ENCODE measurements at regions not wholly inside any gene's neighbourhood (a gene's known extent, or its start where the extent isn't known, plus 50 kb on each side); places are given as distances from the start of the nearest gene placed in this dataset.

DNA sequence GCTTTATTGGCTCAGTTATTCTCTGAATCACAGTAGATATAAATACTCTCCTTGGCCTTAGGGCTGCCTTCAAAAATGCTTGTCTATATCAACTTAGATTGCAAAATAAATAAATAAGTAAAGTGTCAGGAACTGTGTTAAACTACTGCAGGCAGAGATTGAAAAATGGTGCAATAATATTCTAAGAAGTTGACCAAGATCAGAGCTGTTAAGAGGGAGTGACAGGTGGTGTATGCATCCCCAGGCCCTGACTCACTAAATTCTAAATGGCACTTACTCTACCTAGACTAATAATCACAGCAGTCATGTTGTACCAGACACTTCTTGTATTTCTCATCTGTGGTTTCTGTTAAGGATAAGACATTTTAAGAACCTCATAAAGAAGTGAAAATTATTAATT is 235.1 kb upstream of the SPOCK3 start:
- no peaks in the 10 kb centered on the region for H3K4me1 Mint-ChIP-seq
- H3K27ac Mint-ChIP-seq, result no peak overlapping the region
- Histone ChIP-seq H3K27me3 (ENCODE audit: control insufficient read depth, insufficient read depth, low read length, poor library complexity, severe bottlenecking) (no peaks in the 10 kb centered on the region), H3K36me3 (ENCODE audit: control insufficient read depth, insufficient read depth, low read length) (no peaks in the 10 kb centered on the region), H3K4me3 (ENCODE audit: low read length) (no peak overlapping the region), H3K4me1 (ENCODE audit: control insufficient read depth, insufficient read depth, low read length) (no peaks in the 10 kb centered on the region), H3K9ac (ENCODE audit: extremely low read depth, low read length, poor library complexity, severe bottlenecking) (no peak overlapping the region), H3K9me3 (ENCODE audit: control insufficient read depth, low read length) (no peaks in the 10 kb centered on the region), H3K27ac (ENCODE audit: low read depth, low read length) (no peak overlapping the region)
- H3K36me3 Mint-ChIP-seq (ENCODE audit: low read depth), result no peaks in the 10 kb centered on the region
- peaks cover 1% of the 10 kb centered on the region for H3K27me3 Mint-ChIP-seq (ENCODE audit: insufficient read depth)
- DNase-seq, result no peak
- no peak overlapping the region for H3K4me3 Mint-ChIP-seq
- H3K9me3 Mint-ChIP-seq, result no peaks in the 10 kb centered on the region
- TF ChIP-seq, protein P1, sequence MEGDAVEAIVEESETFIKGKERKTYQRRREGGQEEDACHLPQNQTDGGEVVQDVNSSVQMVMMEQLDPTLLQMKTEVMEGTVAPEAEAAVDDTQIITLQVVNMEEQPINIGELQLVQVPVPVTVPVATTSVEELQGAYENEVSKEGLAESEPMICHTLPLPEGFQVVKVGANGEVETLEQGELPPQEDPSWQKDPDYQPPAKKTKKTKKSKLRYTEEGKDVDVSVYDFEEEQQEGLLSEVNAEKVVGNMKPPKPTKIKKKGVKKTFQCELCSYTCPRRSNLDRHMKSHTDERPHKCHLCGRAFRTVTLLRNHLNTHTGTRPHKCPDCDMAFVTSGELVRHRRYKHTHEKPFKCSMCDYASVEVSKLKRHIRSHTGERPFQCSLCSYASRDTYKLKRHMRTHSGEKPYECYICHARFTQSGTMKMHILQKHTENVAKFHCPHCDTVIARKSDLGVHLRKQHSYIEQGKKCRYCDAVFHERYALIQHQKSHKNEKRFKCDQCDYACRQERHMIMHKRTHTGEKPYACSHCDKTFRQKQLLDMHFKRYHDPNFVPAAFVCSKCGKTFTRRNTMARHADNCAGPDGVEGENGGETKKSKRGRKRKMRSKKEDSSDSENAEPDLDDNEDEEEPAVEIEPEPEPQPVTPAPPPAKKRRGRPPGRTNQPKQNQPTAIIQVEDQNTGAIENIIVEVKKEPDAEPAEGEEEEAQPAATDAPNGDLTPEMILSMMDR (conservative IDR thresholded peaks at IDR 0.05), result no peak

DNA sequence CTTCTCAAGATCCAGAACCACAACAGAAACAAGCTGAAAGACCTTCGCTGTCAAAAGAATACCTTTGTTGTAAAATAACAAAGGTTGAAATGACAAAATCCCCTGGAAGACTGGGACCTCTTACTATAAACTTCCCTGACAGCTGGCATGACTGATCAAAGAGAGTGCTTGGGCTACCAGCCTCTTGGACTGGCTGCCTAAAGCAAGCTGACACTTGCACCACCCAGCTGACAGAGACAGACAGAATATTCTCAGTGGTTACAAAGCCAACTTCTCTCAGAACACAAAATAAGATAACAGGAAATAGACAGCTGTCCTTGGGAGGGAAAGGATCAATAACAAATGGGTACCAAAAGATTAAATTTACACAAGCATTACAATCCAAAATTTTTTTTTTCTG is 241.7 kb upstream of the SPOCK3 start:
- Histone ChIP-seq H3K9ac (ENCODE audit: extremely low read depth, low read length, poor library complexity, severe bottlenecking) (no peak overlapping the region), H3K36me3 (ENCODE audit: control insufficient read depth, insufficient read depth, low read length) (no peaks in the 10 kb centered on the region), H3K27ac (ENCODE audit: low read depth, low read length) (no peak overlapping the region), H3K4me3 (ENCODE audit: low read length) (no peak overlapping the region), H3K27me3 (ENCODE audit: control insufficient read depth, insufficient read depth, low read length, poor library complexity, severe bottlenecking) (no peaks in the 10 kb centered on the region), H3K9me3 (ENCODE audit: control insufficient read depth, low read length) (no peaks in the 10 kb centered on the region), H3K4me1 (ENCODE audit: control insufficient read depth, insufficient read depth, low read length) (no peaks in the 10 kb centered on the region)
- no peaks in the 10 kb centered on the region for H3K36me3 Mint-ChIP-seq (ENCODE audit: low read depth)
- H3K27me3 Mint-ChIP-seq (ENCODE audit: insufficient read depth), result no peaks in the 10 kb centered on the region
- no peaks in the 10 kb centered on the region for H3K4me1 Mint-ChIP-seq
- no peaks in the 10 kb centered on the region for H3K9me3 Mint-ChIP-seq
- no peak overlapping the region for H3K27ac Mint-ChIP-seq
- no peak for DNase-seq
- whole genome bisulfite sequencing, 2 experiments (ENCODE audit: insufficient coverage in 1 of 2, insufficient read length in 1 of 2), result 91% methylated on average over 1 of the region's 1 CpG; no CpG with 5 or more reads in 1 of the 2 experiments
- H3K4me3 Mint-ChIP-seq, result no peak overlapping the region
- TF ChIP-seq, protein P1 (conservative IDR thresholded peaks at IDR 0.05), result no peak

- 63 to 93% methylated on average over 1 of the region's 1 CpG for WGBS, 2 experiments (ENCODE audit: insufficient coverage in 1 of 2, insufficient read length in 1 of 2)
- Histone ChIP-seq H3K27me3 (ENCODE audit: control insufficient read depth, insufficient read depth, low read length, poor library complexity, severe bottlenecking) (no peaks in the 10 kb centered on the region), H3K4me1 (ENCODE audit: control insufficient read depth, insufficient read depth, low read length) (no peaks in the 10 kb centered on the region), H3K27ac (ENCODE audit: low read depth, low read length) (no peak overlapping the region), H3K36me3 (ENCODE audit: control insufficient read depth, insufficient read depth, low read length) (no peaks in the 10 kb centered on the region), H3K9ac (ENCODE audit: extremely low read depth, low read length, poor library complexity, severe bottlenecking) (no peak overlapping the region), H3K4me3 (ENCODE audit: low read length) (no peak overlapping the region), H3K9me3 (ENCODE audit: control insufficient read depth, low read length) (no peaks in the 10 kb centered on the region)
- H3K4me3 Mint-ChIP-seq, result no peak overlapping the region
- no peak overlapping the region for H3K27ac Mint-ChIP-seq
- TF ChIP-seq, protein P1 (conservative IDR thresholded peaks at IDR 0.05), result no peak
- H3K36me3 Mint-ChIP-seq (ENCODE audit: low read depth), result peaks cover 7% of the 10 kb centered on the region
- H3K9me3 Mint-ChIP-seq, result peaks cover 38% of the 10 kb centered on the region
- no peak for DNase-seq
- no peaks in the 10 kb centered on the region for H3K4me1 Mint-ChIP-seq
- H3K27me3 Mint-ChIP-seq (ENCODE audit: insufficient read depth), result no peaks in the 10 kb centered on the region
These were observed 257.7 kb upstream of the SPOCK3 start for GRCh38 chr4:167492007-167492406.

Measured in endodermal cell (in vitro differentiated cells).